Stimulated activated CD4-positive, alpha-beta T cell treated with anti-CD3 and anti-CD28 coated beads, Interleukin-4, amount 100 ng/mL, for 4 hours (primary cell): ENCODE measurements at regions not wholly inside any gene's neighbourhood (a gene's known extent, or its start where the extent isn't known, plus 50 kb on each side); places are given as distances from the start of the nearest gene placed in this dataset.

Experiments
- DNase-seq, 2 experiments: peaks; one replicate each; pipeline ENCODE4 v3.0.0-alpha.2; 2020

- DNase-seq: no peak
Observed at GRCh38 chr4:12286351-12286750, 857.7 kb upstream of the HS3ST1 start.

GRCh38 chr4:12270546-12270945 is 841.9 kb upstream of the HS3ST1 start:
- DNase-seq: no peak

DNA sequence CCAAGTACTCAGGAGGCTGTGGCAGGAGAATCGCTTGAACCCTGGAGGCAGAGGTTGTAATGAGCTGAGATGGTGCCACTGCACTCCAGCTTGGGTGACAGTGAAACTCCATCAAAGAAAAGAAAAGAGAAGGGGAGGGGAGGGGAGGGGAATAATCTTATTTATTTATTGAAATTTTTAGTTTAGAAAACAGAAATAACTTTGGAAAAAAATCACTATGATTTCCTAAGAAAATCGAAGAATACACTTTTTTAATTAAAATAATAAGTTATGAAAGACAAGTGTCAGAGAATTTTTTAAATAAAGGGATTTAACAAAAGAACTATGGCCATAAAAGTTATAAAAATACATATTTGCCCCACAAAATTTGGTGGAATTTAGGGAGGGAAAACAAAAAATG is 836.9 kb upstream of the HS3ST1 start:
- DNase-seq: no peak

GRCh38 chr4:12260453-12260852 is 831.8 kb upstream of the HS3ST1 start:
- DNase-seq: no peak

DNA sequence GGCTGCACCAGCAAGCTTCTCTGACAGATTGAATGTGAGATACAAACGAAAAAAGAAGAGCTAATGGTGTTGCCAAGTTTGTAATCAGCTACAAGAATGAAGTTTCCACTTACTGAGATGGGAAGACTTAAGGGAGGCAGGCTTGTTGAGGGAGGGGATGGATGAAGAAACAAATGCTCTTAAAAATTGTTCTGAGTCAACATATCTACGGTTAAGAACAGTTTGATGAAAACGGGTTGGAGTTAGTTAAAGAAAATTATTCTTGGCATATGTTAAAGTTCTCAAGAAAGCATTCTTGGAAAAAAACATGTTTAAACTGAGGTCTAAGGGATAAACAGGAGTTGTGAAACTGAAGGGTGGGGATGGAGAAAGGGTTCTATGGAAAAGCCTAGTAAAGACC is 816.3 kb upstream of the HS3ST1 start:
- DNase-seq: no peak

GRCh38 chr4:12242354-12242753 is 813.7 kb upstream of the HS3ST1 start:
- DNase-seq: no peak

GRCh38 chr4:12239897-12240636 is 811.4 kb upstream of the HS3ST1 start:
- DNase-seq: no peak

DNA sequence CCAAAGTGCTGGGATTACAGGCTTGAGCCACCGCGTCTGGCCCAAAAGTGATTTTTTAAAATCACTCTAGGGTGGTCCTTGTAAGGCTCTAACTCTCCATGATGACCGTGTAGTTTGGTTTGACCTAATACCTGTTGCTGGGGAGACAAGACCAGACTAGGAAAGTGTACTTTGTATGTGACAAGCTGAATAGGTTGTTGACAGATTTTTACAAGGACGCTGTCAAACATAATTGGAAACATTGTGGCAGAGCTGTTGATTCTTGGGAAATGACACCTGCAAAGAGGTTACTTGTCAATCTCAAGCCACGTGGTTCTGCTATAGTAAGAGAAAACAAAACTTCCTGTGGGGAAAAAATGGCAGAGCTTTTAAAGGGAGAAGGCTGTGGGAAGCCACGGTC is 802.4 kb upstream of the HS3ST1 start:
- DNase-seq: no peak

DNA sequence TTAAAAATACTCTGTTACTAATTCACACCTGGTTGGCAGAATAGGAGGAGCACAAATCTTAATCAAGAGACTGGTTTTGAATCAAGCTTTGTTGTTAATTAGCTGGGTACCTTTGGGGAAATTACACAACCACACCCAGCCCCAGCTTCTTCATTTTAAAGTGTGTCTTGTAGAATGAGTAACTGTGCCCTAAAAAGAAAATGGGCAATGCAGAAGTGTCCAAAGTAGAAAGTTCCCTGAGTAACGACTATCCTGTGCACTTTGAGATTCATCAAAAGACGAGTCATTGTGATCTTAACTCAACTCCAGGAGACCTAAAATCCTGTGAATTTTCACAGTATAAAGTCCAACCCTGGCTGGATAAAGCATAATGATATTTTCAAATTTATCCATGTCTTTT is 792.3 kb upstream of the HS3ST1 start:
- no peak for DNase-seq

- no peak for DNase-seq
Observed at GRCh38 chr4:12211636-12212035, 782.9 kb upstream of the HS3ST1 start.

DNA sequence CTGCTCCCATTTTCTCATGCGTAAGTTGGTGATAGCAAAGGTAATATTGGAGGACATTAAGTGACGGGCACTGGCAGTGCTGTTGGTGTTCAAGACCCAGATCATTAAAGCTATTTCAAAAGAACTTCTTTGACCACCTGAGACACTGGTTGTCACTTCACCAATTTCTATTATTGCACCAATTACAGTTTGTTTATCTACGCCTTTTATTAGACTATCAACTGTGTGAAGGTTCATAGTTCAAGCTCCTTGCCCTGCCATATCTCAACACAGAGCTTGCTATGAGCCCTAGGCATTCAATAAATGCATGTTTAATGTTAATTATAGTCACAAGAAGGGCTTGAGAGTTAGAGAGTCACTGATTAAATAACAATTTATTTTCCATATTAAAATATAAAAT is 778.7 kb upstream of the HS3ST1 start:
- no peak for DNase-seq

- DNase-seq: no peak
Observed at GRCh38 chr4:12206091-12206490, 777.4 kb upstream of the HS3ST1 start.

- no peak for DNase-seq
Observed at GRCh38 chr4:12203945-12204344, 775.3 kb upstream of the HS3ST1 start.

DNA sequence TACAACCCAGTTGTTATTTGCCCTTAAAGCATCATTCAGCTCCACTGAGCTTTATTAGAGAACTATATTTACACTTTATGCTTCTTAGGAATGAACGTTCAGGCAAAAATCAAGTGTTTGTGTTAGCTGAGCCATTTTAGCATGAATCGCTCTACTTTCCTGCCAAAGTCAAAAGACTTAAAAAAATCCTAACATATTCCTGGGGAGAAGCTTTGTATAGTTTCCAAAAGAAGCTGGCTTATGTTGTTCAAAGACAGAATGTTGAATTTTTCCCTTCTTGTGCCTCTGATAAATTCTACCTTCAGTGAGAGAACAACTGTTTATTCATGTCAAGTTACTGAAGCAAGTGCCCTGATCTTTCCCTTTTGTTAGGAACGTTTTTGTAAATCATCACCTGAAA is 771.5 kb upstream of the HS3ST1 start:
- DNase-seq: no peak

DNA sequence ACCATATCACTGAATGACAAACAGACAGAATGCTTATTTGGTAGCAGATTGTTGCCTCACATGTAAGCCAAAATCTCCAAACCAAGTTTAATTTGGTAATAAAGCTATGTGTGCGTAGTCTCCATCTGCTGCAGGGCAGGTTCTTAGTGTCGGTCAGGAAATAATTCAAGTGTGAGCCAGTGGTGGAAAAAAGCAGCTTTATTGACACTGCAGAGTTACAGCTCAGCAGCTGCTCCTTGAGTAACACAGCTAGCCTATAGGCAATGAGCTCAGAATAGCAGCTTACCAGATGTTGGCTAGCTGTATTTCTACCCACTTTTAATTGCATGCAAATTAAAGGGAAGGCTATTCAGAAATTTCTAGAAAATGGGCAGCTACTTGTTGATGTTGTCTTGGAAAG is 757.8 kb upstream of the HS3ST1 start:
- no peak for DNase-seq

DNA sequence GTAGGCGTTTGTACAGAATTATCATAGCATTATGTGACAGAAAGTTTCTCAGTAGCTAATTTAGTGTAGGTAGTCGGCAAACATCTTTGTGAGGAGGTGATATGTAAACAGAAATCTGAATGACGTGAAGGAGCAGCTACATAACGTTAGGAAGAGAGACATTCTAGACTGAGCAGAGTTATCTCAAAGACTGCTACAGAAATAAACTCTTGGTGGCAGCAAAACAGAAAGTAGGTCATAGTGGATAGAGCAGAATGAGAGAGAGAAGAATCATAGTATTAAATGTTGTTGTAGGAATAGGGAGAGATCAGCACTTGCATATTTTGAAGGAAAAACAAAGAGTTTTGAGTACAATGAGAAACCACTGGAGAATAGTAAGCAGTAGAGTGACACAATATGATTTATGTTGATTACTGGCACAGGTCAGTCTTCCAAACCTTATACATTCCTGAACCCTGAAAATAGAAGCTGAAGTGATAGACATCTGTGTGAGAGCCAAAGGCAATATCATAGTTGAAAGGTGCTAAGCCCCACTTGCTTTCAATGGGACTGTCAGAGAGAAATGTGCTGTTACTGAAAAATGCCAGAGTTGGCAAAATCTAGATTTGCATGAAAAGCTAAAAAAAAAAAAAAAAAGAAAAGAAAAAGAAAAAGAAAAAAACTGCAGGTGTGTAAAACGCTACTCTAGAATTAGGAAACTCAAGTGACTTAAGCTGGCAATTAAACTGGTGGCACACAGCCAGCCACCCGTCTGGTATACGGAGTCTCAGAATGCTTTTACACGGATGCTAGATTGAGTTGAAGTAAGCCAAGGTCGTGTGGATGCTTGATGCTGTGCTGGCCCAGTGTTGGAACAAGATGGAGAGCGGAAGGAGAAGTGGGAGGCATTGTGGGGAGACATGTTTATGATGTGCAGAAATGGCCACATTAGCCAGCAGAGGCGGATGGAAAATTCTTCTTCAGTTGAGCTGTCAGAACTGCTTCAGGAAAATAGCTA is 750.2 kb upstream of the HS3ST1 start:
- no peak for DNase-seq

GRCh38 chr4:12177416-12177815 is 748.7 kb upstream of the HS3ST1 start:
- DNase-seq: no peak

DNA sequence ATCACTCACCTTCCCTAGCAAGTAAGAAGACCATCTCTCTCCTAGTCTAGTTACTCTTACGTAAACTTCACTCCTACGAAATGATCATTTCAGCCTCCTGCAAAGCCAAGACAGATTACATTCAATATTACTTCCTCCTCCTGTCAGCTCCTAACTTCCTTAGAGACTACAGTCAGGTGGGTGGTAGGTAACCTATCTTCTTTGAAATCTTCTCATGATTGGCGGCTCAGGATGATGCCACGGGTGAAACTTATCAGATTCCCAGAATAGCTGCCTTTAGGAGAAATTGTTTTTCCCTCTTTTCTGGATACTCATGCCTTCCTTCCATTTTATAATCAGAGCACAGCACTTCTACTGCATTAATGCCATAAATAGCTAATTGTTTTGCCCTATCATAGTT is 744.8 kb upstream of the HS3ST1 start:
- no peak for DNase-seq

- no peak for DNase-seq
Observed at GRCh38 chr4:12172198-12172973, 743.7 kb upstream of the HS3ST1 start.

DNA sequence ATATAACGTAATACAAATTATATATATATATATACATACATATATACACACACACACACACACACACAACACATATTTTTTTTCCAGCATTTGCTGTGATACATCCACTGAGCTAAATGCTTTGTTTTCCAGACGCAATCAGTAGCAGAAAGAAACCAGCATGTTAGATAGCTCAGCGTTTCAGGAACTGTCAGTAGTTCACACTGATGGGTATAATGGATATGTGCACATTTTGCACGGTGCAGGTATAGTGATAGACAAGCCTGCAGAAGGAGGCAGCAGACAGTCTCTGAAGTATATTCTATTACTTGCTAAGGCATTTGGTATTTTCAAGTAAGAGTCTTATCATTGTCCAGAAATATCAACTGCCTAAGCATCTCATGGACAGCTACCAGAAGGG is 741.6 kb upstream of the HS3ST1 start:
- no peak for DNase-seq

- no peak for DNase-seq
Observed at GRCh38 chr4:12165616-12166015, 736.9 kb upstream of the HS3ST1 start.

DNA sequence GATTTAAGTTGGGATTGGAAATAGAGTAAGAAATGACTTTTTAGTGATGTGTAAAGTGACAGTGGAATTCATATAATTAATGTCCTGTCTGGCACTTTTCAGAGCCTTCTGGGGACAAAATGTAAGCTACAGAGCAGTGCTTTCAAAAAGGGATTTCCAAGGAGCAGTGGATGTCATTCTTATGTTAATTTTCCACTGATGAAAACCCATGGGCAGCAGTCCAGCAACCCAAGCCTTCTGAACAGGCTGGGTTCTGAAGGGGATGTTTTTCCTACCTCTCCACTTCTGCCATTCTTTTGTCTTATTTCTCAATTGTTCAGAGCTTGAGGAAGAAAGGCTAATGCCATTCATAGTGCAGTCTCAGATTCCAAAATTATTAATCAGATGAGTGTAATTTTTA is 717.6 kb upstream of the HS3ST1 start:
- no peak for DNase-seq

DNA sequence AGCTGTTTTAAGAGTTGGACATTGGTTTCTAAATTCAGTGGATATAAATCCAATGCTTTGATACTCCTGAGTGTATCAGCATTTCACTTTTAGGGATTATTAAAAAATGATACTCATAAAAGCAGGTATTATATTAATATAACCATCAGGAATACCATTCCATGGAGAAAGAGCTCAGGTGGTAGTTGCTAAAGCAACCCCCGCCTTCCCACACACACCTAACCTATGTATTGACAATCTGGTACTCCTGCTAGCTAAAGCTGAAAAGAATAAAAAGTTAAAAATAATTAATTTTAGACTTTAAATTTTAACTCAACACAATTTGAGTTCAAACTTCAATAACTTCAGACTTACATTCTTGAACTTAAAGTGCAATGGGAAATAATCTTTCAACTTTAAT is 717.1 kb upstream of the HS3ST1 start:
- no peak for DNase-seq
